Esophagus muscularis mucosa (tissue), 3 donors: ENCODE measurements at regions not wholly inside any gene's neighbourhood (a gene's known extent, or its start where the extent isn't known, plus 50 kb on each side); places are given as distances from the start of the nearest gene placed in this dataset.

Experiments used
- CTCF ChIP-seq, 3 experiments: fragments of 200-600 bp in 2 of 3; fragments of 450-650 bp in 1 of 3; sonication (generic) in 2 of 3; IDR thresholded peaks; one replicate each; pipeline ENCODE4 v1.5.1; 2017 to 2019; ENCODE audit warnings: antibody characterized with exemption in 3 of 3, mild to moderate bottlenecking in 2 of 3, moderate library complexity in 1 of 3
- POLR2A ChIP-seq: fragments of 450-650 bp; IDR thresholded peaks from one replicate; pipeline ENCODE4 v1.6.1; 2017; ENCODE audit warnings: antibody characterized with exemption, moderate library complexity, mild to moderate bottlenecking, low read depth

DNA sequence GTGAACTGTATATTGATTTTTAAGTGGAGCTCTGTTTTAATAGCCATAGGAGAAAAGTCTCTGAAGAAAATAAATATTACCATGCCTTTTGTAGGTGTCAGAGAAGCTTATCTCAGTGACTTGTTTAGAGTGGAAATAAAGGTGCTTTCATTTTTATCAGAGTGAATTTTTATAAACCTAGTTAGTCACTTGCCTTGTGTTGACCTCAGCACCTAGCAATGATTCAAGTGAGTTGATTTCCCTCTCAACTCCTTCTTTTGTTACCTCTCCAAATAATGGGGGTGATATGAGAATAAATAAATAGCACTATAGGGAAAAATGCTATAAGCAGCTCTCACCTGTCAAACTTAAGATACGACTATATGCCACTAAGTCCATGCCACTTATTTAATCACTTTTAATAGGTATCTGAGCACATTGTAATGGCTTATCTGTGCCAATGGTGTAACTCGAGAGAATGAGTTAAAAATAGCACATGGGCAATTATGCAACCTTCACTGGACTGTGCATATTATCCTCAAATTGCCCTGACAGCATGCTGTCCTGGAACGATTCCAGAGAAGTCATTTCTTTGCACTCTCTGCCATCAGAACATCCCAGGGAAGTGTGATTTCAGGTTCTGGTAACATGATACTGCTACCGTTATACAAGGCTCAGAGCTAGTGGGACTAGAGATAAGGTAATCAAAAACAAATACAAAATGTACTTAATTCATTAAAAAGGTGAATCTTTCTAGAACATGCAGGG, 290.8 kb downstream of the CCDC85A start:
- no peak for TF ChIP-seq POLR2A
- no peak for TF ChIP-seq CTCF (IDR thresholded peaks at IDR 0.05)
